SU-DHL-6 (cell line): ENCODE measurements at regions not wholly inside any gene's neighbourhood (a gene's known extent, or its start where the extent isn't known, plus 50 kb on each side); places are given as distances from the start of the nearest gene placed in this dataset.

Source experiments
- CTCF ChIP-seq: fragments of 200-600 bp; sonication (generic); IDR thresholded peaks from one replicate; pipeline ENCODE4 v1.5.1; 2017; ENCODE audit warnings: antibody characterized with exemption, mild to moderate bottlenecking, low read length, moderate library complexity; ENCODE audit not compliant: insufficient read depth, poor library complexity, severe bottlenecking
- EZH2phosphoT487 ChIP-seq: fragments of 200-600 bp; sonication (generic), shearing (Covaris generic); conservative IDR thresholded peaks from 2 replicates; pipeline ENCODE4 v1.6.1; 2018; ENCODE audit warnings: mild to moderate bottlenecking, antibody characterized with exemption, low read length, moderate library complexity, mixed read lengths

DNA sequence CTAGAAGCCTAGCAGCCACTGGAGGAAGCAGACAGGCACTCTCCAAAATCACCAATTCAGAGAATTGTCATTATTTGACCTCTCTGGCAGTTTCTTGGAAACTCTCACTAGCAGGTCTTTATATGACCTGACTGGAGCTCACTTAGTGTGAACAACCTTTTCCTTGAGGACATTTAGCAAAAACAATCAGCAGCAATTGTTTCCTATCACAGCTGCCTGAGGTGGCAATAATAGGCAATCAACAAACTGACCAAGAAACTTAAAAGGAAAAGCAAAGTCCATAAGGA lies 162.4 kb upstream of the STT3B start:
- TF ChIP-seq CTCF (no peak), EZH2phosphoT487 (no peak)
